ENCODE measurements at regions not wholly inside any gene's neighbourhood (a gene's known extent, or its start where the extent isn't known, plus 50 kb on each side); places are given as distances from the start of the nearest gene placed in this dataset.

- ChIA-PET POLR2A (no interaction called here), CTCF (no interaction called here)
- no peaks in the 10 kb centered on the region for H3K9me3 ChIP-seq
- 0% methylated on average over 1 of the region's 1 CpG for WGBS (ENCODE audit: missing lambda C conversion rate)
- no peak overlapping the region for H3K4me3 ChIP-seq
- FAIRE-seq (no peak), ATAC-seq (no peak), DNase-seq (ENCODE audit: low read depth in 1 of 2, low spot score in 1 of 2) (no peak)
- no peak for TF ChIP-seq NR3C1 (IDR thresholded peaks at IDR 0.05)
- no peak for TF ChIP-seq HDAC2 (IDR thresholded peaks at IDR 0.05)
- no peak for TF ChIP-seq GATA3 (IDR thresholded peaks at IDR 0.05; ENCODE audit: borderline replicate concordance)
- no peak for TF ChIP-seq NPAS2 (CRISPR knock-in tag; IDR thresholded peaks at IDR 0.05; ENCODE audit: borderline replicate concordance)
- no peak for TF ChIP-seq BCL3 (IDR thresholded peaks at IDR 0.05)
- TF ChIP-seq ESRRA (IDR thresholded peaks at IDR 0.05; ENCODE audit: borderline replicate concordance, low read length) = no peak
- no peak for TF ChIP-seq BHLHE40 (IDR thresholded peaks at IDR 0.05; ENCODE audit: low read depth, low read length)
- no peak for TF ChIP-seq KDM1A (IDR thresholded peaks at IDR 0.05; ENCODE audit: low read depth)
- no peak for TF ChIP-seq RAD21 (conservative IDR thresholded peaks at IDR 0.05 in 1 of 2, IDR thresholded peaks at IDR 0.05 in 1 of 2)
- no peak for TF ChIP-seq RNF2 (IDR thresholded peaks at IDR 0.05; ENCODE audit: borderline replicate concordance, low read depth)
- TF ChIP-seq TFCP2L1 (CRISPR knock-in tag; IDR thresholded peaks at IDR 0.05) = no peak
- TF ChIP-seq EHF (CRISPR knock-in tag; IDR thresholded peaks at IDR 0.05) = no peak
- TF ChIP-seq JUN (IDR thresholded peaks at IDR 0.05) = no peak
- no peak for TF ChIP-seq MAFK (IDR thresholded peaks at IDR 0.05; ENCODE audit: partially characterized antibody)
- TF ChIP-seq REST (IDR thresholded peaks at IDR 0.05) = no peak
- no peak for TF ChIP-seq CHD2 (IDR thresholded peaks at IDR 0.05; ENCODE audit: low read length, partially characterized antibody)
- TF ChIP-seq MAZ (IDR thresholded peaks at IDR 0.05; ENCODE audit: borderline replicate concordance, low read depth, low read length) = no peak
- no peak for TF ChIP-seq MAX (IDR thresholded peaks at IDR 0.05)
- TF ChIP-seq RCOR1 (IDR thresholded peaks at IDR 0.05; ENCODE audit: low read depth, low read length) = no peak
- no peak for TF ChIP-seq SREBF2 (IDR thresholded peaks at IDR 0.05)
- no peak overlapping the region for H3K4me2 ChIP-seq
- no peaks in the 10 kb centered on the region for H3K4me1 ChIP-seq
- H3K27ac ChIP-seq = no peak overlapping the region
Measured at GRCh38 chr4:37109756-37110155, 134.8 kb upstream of the NWD2 start.

GRCh38 chr4:37124800-37125199 lies 119.7 kb upstream of the NWD2 start:
- CTCF ChIA-PET = no interaction called here
- WGBS (ENCODE audit: missing lambda C conversion rate) = 9% methylated on average over 4 of the region's 4 CpGs
- no peak for FAIRE-seq
- no peak for TF ChIP-seq TP53 (CRISPR knock-in tag; IDR thresholded peaks at IDR 0.05)
- TF ChIP-seq RAD21 (conservative IDR thresholded peaks at IDR 0.05 in 1 of 2, IDR thresholded peaks at IDR 0.05 in 1 of 2) = no peak
- no peak for TF ChIP-seq FOSB (CRISPR knock-in tag; IDR thresholded peaks at IDR 0.05)
- no peak for TF ChIP-seq MAX (IDR thresholded peaks at IDR 0.05)
- TF ChIP-seq GATA3 (IDR thresholded peaks at IDR 0.05; ENCODE audit: borderline replicate concordance) = no peak
- no peak for TF ChIP-seq CBX2 (IDR thresholded peaks at IDR 0.05; ENCODE audit: borderline replicate concordance, low read depth)
- TF ChIP-seq PBX3 (IDR thresholded peaks at IDR 0.05) = no peak
- TF ChIP-seq HES2 (IDR thresholded peaks at IDR 0.05) = no peak
- TF ChIP-seq SMC3 (IDR thresholded peaks at IDR 0.05) = no peak
- TF ChIP-seq POLR2A (IDR thresholded peaks at IDR 0.05; ENCODE audit: low read length) = no peak
- no peak for TF ChIP-seq JUNB (IDR thresholded peaks at IDR 0.05)
- TF ChIP-seq CHD4 (IDR thresholded peaks at IDR 0.05; ENCODE audit: borderline replicate concordance) = no peak
- no peak for TF ChIP-seq ZC3H11A (IDR thresholded peaks at IDR 0.05)
- TF ChIP-seq ZNF302 (CRISPR knock-in tag; IDR thresholded peaks at IDR 0.05) = no peak
- no peak for TF ChIP-seq RFX5 (IDR thresholded peaks at IDR 0.05)
- no peak for TF ChIP-seq USF2 (IDR thresholded peaks at IDR 0.05)
- TF ChIP-seq CEBPB (IDR thresholded peaks at IDR 0.05) = no peak

More at GRCh38 chr4:37124800-37125199, 119.7 kb upstream of the NWD2 start:
- POLR2A ChIA-PET = no interaction called here
- Histone ChIP-seq H3K27ac (no peak overlapping the region), H3K9me3 (no peaks in the 10 kb centered on the region), H3K4me3 (no peak overlapping the region), H3K4me1 (no peaks in the 10 kb centered on the region), H3K4me2 (no peak overlapping the region)
- DNase-seq (ENCODE audit: low read depth in 1 of 2, low spot score in 1 of 2) = no peak
- no peak for ATAC-seq
